HG03439 (cell line): ENCODE measurements at regions not wholly inside any gene's neighbourhood (a gene's known extent, or its start where the extent isn't known, plus 50 kb on each side); places are given as distances from the start of the nearest gene placed in this dataset.

Source experiments
- ATAC-seq: cut with Tn5 transposase; IDR thresholded peaks from one replicate; pipeline ENCODE4 v1.9.1; 2021; ENCODE audit warnings: mild to moderate bottlenecking, moderate library complexity; ENCODE audit not compliant: unreplicated experiment

DNA sequence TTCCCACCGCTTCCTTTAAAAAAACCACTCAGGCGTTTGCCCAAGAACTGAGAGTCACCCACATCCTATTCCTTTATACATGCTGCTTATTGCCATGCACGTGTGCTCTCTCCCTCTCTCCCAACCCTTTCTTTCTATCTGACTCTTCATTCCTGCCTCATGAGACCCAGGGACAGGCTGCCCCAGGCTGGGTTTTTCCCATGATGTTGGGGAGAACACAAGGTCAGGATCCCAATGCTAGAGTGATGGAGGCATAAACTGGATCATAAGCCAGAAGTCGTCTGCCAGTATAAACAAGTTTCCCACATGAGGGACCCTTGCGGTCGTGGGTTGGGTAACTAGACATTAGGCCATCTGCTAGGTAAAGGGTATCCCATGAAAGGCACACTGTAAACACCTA is 64.9 kb downstream of the CD2 start:
- ATAC-seq: no peak

DNA sequence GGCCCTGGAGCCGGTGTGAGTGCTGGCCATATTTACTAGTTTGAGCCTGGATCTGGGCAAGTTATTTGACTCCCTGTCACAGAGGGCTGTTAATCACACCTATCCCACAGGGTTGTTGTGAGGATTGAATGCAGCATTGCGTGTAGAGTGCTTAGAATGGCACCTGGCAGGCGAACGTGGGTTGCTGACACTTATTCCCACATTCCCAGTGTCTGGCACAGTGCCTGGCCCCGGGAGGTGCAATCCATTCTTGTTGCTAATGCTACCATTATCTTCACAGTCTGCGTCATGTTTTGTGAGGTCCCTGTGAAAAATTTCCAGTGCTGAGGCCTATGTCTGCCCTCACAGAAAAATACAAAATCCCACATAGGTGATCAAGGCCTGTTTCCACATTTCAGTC is 66.1 kb downstream of the CD2 start:
- no peak for ATAC-seq

DNA sequence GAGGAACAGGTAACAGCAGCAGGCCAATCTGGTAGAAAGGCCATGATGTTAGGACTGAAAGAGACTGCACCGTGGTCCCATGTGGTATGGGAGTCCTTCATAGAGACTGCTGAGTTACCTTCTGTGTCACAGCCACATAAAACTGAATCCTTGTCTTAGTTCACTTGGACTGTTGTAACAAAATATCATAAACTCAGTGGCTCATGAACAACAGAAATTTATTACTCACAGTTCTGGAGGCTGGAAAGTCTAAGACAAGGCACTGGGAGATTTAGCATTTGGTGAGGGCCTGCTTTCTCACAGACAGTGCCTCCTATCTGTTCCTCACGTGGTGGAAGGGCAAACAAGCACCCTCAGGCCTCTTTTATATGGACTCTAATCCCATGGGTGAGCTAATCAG is 67.5 kb downstream of the CD2 start:
- ATAC-seq: no peak

DNA sequence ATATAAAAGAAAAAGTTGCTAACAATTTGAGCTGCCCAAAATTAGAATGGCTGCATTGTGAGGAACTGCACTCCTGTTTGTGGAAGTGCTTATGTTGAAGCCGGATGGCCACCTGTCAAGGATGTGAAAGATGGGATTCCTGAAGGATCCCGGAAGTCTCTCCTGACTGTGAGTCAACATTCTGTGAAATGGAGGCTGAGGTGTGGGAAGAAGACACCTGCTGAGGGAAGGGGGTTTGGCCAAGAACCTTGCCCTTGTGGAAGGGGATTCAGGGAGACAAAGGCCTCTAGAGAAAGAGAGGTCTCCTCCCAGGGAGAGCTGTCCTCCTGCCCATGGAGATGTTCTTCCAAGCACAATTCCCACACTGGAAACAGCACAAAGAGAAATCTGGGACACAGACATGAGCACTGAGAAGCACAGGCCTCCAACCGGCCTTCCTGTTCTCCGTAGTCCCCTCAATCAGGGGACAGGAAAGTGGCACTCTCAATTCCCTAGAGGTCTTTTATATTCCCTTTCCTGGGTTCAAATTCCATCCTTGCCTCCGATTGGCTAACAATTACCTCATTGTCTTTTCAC is 70.5 kb downstream of the CD2 start:
- ATAC-seq: no peak

DNA sequence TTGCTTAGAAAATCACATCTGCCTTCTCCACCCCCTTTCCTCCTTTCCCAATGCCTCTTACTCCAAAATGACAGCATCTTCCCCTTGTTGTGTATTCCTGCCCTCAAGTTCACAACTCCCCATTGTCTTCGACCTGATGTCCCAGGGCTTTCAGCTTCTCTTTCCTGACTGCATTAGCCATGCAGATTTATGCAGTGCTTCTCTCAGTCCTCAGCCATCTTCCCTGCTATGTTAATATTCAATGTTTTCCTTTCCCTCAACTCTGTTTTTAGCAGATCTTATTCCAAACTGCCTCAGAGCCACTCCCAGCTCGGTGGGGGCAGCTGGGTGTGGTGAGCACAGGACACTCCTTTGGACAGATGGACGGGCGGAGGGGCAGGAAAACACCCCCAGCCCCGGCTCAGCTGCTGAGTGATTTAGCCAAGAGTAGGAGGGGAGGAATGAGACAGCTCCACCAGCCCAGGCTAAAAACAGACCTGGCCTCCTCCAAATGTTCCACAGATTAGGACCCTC is 71.0 kb downstream of the CD2 start:
- ATAC-seq: no peak

DNA sequence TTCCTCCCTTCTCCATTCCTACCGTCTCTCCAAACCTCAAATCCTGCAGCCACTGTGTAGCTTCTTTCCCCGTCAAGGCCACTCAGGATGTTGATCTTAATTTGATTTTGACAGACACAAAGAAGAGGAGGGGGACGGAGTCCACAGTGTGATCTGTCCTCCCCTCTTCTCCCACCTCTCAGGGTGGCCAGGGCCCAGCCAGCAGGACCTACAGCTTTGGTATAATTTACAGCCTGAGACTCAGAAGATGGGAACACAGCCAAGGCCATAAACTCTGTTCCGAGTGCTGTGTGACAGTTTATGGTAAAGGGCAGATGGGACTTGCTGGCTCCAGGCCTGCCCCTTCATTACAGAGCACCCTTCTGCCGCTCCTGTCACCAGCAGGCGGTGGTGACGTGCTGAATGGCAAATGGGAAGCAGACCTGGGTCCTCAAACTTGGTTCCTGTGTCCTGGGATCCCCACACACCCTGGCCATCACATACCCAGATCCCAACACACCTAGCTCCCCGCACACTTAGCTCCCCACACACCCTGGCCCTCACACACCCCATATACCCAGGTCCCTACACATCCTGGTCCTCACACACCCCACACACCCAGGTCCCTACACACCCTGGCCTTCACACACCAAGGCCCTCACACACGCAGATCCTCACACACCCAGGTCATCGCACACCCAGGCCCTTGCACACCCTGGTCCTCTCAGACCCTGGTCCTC is 71.6 kb downstream of the CD2 start:
- ATAC-seq: no peak

DNA sequence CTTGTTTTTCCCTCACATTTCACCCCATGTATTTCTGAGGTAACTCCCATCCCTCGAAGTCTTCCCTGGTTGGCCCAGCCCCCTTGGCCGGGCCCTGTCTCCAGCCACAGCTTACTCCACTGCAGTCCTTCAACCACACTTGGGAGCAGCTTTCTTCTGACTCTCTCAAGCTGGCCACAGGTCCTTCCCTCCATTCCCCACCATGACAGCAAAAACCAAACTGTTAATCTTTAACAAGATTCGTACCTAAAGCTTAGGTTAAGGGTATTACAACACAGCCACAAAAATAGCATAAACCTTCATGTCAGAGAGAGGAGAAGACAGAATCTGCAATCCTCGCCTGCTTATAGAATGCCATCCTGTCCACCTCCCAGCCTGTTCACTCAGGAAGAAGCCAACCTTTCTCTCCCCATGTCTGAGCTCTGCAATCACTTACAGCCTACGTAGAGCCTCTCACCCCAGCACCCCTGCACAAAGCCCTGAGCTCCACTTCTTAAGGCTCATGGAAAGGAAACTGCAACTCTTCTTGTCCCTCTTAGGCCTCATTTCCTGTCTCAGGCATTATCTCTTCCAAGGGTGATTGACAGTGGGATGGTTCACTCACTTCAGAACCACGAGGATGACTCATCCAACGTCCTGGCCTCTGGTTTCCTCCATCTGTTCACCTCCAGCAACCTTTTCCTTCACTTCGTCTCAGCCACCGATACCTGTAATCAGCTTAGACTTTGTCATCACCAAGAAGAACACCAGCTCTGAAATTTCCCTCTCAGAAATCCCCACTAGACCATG is 72.8 kb downstream of the CD2 start:
- peak; percentile 86 for ATAC-seq

DNA sequence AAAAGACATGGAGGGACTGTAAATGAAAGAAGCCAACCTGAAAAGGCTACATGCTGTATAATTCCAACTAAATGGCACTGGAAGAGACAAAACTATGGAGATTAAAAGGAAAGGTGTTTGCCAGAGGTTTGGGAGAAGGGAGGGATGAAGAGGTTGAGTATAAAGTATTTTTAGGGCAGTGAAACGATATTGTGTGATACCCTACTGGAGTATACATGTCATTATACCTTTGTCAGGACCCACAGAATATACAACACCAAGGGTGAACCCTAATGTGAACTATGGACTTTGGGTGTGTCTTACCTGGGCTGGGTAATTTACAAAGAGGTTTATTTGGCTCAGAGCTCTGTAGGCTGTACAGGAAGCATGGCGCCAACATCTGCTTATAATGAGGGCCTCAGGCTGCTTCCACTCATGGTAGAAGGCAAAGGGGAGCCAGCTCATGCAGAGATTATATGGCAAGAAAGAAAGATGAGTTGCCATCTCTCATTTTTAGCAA is 73.4 kb downstream of the CD2 start:
- no peak for ATAC-seq

DNA sequence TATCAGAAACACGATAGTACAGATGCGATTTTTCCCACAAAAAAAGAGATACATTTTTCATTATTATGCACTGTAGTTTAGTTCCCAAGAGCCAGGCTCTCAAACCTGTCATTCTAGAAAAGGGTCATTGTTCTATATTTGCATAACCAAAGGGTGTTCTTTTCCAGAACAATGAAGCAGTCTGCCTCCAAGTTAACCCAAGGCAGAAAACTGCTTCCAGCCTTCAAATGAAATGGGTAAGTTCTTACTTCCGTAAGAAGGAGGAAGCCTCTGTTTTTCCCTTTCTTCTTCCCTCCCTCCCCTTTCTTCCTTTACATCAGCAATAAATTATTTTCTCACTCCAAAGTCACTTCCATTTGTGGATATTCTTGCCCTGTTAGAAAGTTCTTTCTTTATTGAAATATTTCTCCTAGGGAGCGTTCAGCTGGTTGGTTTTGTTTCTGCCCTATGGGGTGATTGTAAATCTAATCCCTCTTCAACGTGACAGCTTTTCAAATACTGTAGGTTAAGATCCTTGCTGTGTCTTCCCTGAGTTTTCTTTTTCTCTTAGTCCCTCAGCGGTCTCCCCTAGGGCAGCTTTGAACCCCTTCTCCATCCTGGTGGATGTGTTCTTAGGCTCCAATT is 77.3 kb upstream of the PTGFRN start:
- no peak for ATAC-seq

DNA sequence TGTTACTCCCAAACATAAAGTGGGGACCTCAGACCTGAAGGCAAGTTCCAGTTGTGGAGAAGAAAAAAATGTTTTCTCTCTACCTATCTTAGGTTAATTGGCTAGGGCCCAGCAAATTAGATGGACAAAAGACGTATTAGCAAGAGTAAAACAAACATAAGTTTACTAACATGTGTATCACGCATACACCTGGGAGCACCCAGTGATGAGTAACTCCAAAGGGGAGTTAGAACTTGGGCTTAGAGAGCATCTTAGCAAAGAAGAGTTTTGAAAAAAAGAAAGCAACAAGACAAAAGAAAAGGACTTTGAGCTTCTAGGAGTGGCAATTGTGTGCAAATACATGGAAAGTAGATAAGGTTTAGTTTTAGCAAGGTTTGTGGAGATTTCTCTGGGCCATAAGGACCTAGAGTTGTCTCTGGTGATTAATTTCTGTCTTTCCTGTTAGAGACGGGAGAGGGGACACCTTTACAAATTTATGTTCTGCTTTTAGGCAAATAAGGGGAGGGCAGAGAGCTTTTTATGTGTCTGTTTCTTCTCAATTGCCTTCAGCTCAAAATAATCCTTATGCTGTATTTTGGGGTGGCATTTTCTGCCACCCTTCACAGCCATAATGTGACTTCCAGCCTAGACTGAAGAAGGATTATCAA is 76.7 kb upstream of the PTGFRN start:
- no peak for ATAC-seq

DNA sequence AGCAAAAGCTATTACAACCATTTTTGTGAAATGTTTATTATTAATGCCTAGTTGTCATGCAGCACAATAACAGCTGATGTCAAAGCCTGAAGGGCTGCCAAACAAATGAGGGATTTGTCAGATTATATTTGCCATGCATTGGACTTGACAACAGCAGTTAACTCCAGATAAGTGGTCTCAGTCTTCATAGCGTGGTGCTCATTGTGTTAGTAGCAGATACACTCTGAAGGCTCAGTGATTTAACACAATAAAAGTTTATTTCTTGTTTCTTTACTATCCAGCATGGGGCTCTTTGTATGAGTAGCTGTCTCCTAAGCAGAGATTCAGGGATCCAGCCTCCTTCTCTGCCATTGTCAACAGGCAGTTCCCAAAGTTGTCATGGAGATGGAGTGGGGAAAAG is 76.0 kb upstream of the PTGFRN start:
- ATAC-seq: no peak

DNA sequence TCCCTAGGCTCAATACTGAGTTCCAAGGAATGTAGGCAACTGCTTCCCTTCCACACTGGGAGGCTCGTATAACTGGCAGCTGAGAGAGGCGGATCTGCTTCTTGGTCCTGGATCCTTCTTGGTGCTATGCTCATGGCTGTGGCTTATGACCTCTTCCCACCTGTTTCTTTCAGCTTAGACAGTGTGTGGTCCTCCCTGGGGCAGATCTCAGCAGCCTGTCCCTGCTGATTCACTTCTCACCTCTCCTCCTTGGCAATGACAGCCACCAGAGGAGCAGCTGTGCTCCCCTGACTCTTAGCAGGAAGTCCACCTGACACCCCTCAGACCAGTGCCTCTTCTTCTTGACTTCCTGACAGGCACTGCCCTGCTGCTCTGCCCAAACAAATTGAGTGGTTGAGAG is 75.1 kb upstream of the PTGFRN start:
- no peak for ATAC-seq

DNA sequence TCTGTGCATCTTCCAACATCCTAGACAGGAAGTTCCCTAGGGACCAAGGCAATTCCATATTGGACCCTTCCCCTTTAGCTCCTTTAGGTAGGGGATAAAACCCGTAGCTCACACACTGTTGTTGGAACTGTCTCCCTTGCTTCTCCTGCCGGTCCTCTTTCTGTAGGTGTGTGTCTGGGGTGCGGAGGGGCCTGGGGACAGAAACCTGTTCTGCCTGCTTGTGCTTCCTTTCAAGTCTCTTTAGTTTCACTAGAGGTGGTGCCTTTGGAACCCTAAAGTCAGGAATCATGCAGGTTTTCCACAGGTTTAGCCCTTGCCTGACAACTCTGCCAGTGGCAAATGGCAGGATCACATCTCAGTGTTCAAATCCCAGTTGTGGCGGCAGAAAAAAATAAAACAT is 74.6 kb upstream of the PTGFRN start:
- ATAC-seq: no peak

DNA sequence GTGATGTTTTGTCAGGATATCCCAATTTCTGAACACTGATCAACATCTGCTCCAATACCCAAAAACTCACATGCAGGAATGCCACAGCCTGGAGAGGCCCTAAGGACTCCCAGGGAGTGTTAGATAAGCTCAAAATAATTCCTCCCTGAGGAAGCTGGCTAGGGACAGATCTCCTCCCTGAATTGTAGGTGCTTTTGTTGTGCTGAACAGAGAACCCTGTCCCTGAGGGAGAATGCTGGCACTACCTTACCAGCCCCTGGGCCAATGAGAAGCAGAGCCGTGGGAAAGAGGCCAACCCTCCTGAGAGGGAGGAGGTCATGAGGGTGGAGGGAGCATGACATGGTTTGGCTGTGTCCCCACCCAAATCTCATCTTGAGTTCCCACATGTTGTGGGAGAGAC is 73.6 kb upstream of the PTGFRN start:
- ATAC-seq: no peak

DNA sequence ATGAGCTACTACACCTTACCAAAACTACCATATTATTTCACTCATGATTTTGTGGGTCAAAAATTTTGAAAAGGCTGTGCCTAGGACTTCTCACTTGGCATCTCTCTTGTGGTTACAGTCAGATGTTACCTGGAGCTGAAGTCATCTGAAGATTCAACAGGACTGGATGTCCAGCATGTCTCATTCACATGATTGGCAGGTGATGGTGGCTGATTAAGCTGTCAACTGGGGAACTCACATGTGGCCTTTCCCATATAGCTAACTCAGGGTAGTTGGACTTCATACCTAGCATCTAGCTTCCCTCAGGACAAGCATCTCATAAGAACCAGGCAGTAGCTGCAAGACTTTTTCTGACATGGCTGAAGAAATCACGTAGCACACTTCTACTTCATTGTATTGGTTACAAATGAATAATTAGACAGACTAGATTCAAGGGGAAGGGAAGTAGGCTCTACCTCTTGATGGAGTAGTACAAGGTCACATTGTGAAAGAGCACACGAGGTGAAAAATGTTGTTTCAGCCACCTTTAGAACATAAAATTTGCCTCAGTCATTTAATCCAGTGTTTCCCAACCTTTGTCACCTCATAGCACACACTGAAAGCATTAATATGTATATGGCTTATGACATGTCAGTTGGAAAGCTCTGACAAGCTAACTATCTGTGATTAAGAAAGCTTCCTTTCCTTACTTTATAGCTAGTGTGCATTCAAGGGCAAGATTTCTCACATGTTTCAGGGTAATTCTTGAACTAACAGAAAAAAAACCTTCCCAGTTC is 68.0 kb upstream of the PTGFRN start:
- no peak for ATAC-seq

DNA sequence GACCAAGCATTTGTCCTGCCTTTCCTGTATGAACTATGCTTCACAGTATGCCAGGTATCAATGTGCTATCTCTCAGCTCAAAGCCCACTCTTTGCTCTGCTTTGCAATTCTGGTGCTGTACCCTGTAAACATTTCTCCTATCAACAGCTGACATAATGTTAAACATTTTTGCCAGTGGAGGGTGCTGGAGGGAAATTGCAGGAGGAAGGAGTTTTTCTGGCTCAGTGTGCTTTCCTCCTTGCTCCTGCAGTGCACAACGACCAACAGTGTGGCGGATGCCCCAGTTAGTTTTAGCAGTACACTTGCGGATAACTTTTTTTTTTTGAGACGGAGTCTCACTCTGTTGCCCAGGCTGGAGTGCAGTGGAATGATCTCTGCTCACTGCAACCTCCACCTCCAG is 67.1 kb upstream of the PTGFRN start:
- ATAC-seq: no peak

DNA sequence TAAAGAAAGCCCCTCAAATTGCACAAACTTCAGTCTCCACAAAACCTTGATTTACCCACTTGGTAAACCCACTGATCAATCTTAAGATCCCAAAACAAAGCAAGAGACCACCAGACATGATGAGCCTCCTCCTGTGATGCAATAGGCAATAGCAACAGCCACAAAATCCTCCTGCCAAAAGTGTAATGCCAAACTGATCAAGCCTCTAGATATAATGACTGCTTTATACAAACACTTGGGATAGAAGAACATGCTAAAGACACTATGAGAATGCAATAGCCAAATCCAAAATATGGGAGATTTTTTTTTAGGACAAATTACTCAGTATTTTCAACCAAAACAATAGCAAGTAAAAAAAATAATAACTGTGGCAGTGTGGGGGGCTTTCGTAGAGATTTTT is 64.9 kb upstream of the PTGFRN start:
- ATAC-seq: no peak

DNA sequence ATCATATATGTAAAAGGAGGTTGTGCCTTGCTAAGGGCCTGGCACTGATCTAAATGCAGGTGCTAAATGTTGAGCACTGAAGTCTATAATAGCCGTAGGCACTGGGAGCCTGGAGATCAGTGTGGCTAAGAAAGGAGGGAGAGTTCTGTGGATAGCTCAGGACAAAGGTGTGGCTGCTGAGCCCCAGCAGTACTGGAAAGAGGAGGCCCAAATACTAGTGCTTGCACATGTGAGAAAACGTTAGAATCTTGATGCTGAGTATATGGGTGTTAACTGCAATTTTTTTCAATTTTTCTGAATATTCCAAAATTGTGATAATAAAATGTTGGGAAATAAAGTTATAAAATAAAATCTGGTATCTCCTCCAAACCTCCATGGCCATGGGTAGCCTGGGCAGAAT is 62.5 kb upstream of the PTGFRN start:
- no peak for ATAC-seq

DNA sequence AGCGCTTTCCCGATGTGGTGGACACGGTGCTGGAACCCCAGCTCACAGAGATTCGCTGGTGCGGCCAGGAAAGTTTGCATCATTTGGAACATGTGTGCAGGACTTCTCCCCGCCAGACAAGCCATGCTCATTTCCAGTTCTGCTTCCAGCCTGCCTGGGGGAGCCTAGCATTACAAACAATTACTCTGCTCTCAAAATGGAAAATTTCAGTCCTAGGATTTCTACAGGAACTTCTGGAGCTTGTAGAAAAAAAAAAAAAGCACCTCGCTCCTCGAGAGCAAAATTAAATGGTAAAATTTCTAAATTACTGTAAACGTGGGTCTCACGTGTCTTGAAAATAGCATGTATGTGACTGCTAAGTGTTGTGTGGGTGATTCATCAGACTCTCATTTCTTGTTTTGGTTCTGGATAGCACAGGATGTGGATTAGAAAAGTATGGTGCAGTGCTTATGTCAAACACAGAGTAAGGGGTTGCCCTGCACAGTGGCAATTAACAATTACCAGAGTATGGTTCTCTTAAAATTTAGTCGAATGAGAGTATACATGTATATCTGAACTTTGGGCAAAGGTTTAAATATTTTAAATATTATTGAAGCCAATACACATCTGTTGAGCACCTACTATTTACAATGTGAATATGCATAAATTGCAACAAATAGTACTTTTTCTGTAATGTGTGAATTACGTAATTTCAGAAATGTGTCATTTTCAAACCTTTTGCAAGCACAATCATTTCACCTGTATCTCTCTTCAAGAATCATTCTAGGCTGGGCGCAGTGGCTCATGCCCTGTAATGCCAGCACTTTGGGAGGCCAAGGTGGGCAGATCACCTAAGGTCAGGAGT is 61.8 kb upstream of the PTGFRN start:
- no peak for ATAC-seq
